ENCODE measurements at regions not wholly inside any gene's neighbourhood (a gene's known extent, or its start where the extent isn't known, plus 50 kb on each side); places are given as distances from the start of the nearest gene placed in this dataset.
A peak's percentile ranks its signal among the peaks of the same experiment; 100 is the strongest.
"Not testable (repeated sequence)": the region's sequence is repeated elsewhere in the genome, so short reads cannot be mapped to it uniquely, and the experiment has no call there.

- H3K36me3 ChIP-seq (ENCODE audit: control insufficient read depth, insufficient read depth, low read length); DNase-seq (ENCODE audit: low read depth); H3K27me3 ChIP-seq (ENCODE audit: control insufficient read depth, insufficient read depth, low read length); H3K4me3 ChIP-seq (ENCODE audit: low read depth, low read length); FAIRE-seq: not testable (repeated sequence)
Measured at GRCh38 chr15:20012837-20013236, 528.8 kb downstream of the GOLGA6L6 start.

- not testable (repeated sequence) for H3K36me3 ChIP-seq (ENCODE audit: control insufficient read depth, insufficient read depth, low read length); DNase-seq (ENCODE audit: low read depth); H3K4me3 ChIP-seq (ENCODE audit: low read depth, low read length); FAIRE-seq; H3K27me3 ChIP-seq (ENCODE audit: control insufficient read depth, insufficient read depth, low read length)
Measured at GRCh38 chr15:20010759-20011158, 530.8 kb downstream of the GOLGA6L6 start.

- DNase-seq (ENCODE audit: low read depth); H3K4me3 ChIP-seq (ENCODE audit: low read depth, low read length); H3K36me3 ChIP-seq (ENCODE audit: control insufficient read depth, insufficient read depth, low read length); H3K27me3 ChIP-seq (ENCODE audit: control insufficient read depth, insufficient read depth, low read length); FAIRE-seq: not testable (repeated sequence)
Measured at GRCh38 chr15:20009619-20010018, 532.0 kb downstream of the GOLGA6L6 start.

- FAIRE-seq; H3K27me3 ChIP-seq (ENCODE audit: control insufficient read depth, insufficient read depth, low read length); H3K36me3 ChIP-seq (ENCODE audit: control insufficient read depth, insufficient read depth, low read length); DNase-seq (ENCODE audit: low read depth); H3K4me3 ChIP-seq (ENCODE audit: low read depth, low read length): not testable (repeated sequence)
Measured at GRCh38 chr15:20007338-20007737, 534.3 kb downstream of the GOLGA6L6 start.

GRCh38 chr15:20003471-20003870, 538.1 kb downstream of the GOLGA6L6 start:
- DNase-seq (ENCODE audit: low read depth); H3K27me3 ChIP-seq (ENCODE audit: control insufficient read depth, insufficient read depth, low read length); H3K4me3 ChIP-seq (ENCODE audit: low read depth, low read length); H3K36me3 ChIP-seq (ENCODE audit: control insufficient read depth, insufficient read depth, low read length): not testable (repeated sequence)
- peak; percentile 73 for FAIRE-seq

- DNase-seq (ENCODE audit: low read depth); FAIRE-seq; H3K27me3 ChIP-seq (ENCODE audit: control insufficient read depth, insufficient read depth, low read length); H3K4me3 ChIP-seq (ENCODE audit: low read depth, low read length); H3K36me3 ChIP-seq (ENCODE audit: control insufficient read depth, insufficient read depth, low read length): not testable (repeated sequence)
Measured at GRCh38 chr15:20002560-20002959, 539.0 kb downstream of the GOLGA6L6 start.

- DNase-seq (ENCODE audit: low read depth); H3K36me3 ChIP-seq (ENCODE audit: control insufficient read depth, insufficient read depth, low read length); FAIRE-seq; H3K4me3 ChIP-seq (ENCODE audit: low read depth, low read length); H3K27me3 ChIP-seq (ENCODE audit: control insufficient read depth, insufficient read depth, low read length): not testable (repeated sequence)
Measured at GRCh38 chr15:19996574-19997194, 544.9 kb downstream of the GOLGA6L6 start.

GRCh38 chr15:19995296-19995695, 546.3 kb downstream of the GOLGA6L6 start:
- not testable (repeated sequence) for H3K4me3 ChIP-seq (ENCODE audit: low read depth, low read length); DNase-seq (ENCODE audit: low read depth); FAIRE-seq; H3K27me3 ChIP-seq (ENCODE audit: control insufficient read depth, insufficient read depth, low read length); H3K36me3 ChIP-seq (ENCODE audit: control insufficient read depth, insufficient read depth, low read length)

GRCh38 chr15:19992428-19992827, 549.2 kb downstream of the GOLGA6L6 start:
- no peak for TF ChIP-seq CTCF (IDR thresholded peaks at IDR 0.05; ENCODE audit: insufficient read depth, low read length, severe bottlenecking)
- no peak for FAIRE-seq

GRCh38 chr15:19988094-19988660, 553.4 kb downstream of the GOLGA6L6 start:
- DNase-seq (ENCODE audit: low read depth) (no peak), FAIRE-seq (no peak)
- Histone ChIP-seq H3K4me3 (ENCODE audit: low read depth, low read length) (no peak overlapping the region), H3K27me3 (ENCODE audit: control insufficient read depth, insufficient read depth, low read length) (no peaks in the 10 kb centered on the region), H3K36me3 (ENCODE audit: control insufficient read depth, insufficient read depth, low read length) (no peaks in the 10 kb centered on the region)
- no peak for TF ChIP-seq CTCF (IDR thresholded peaks at IDR 0.05; ENCODE audit: insufficient read depth, low read length, severe bottlenecking)

More at GRCh38 chr15:19992428-19992827, 549.2 kb downstream of the GOLGA6L6 start:
- DNase-seq (ENCODE audit: low read depth), result no peak
- H3K4me3 ChIP-seq (ENCODE audit: low read depth, low read length), result no peak overlapping the region
- H3K36me3 ChIP-seq (ENCODE audit: control insufficient read depth, insufficient read depth, low read length), result no peaks in the 10 kb centered on the region
- no peaks in the 10 kb centered on the region for H3K27me3 ChIP-seq (ENCODE audit: control insufficient read depth, insufficient read depth, low read length)
